ENCODE measurements at regions not wholly inside any gene's neighbourhood (a gene's known extent, or its start where the extent isn't known, plus 50 kb on each side); places are given as distances from the start of the nearest gene placed in this dataset.

DNA sequence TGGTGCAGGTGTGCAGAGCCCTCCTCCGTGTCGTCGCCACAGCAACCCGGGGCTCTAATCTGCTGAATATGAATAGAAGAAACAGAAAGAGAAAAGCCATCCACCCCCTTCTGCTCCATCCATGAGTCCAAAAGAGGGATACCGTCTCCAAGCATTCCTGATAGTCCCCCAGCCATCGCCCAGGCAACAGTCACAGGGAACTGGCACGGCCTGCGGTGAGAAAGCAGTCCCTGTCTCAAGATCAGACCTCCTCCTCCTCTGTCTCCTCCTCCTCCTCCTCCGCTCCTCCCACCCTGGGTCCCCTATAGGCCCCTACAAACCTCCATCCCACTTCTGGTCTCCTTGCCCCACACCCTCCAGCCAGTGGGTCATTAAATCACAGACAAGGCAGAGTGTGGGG, 308.1 kb upstream of the MPDZ start:
- peak; percentile 77 for DNase-seq

DNA sequence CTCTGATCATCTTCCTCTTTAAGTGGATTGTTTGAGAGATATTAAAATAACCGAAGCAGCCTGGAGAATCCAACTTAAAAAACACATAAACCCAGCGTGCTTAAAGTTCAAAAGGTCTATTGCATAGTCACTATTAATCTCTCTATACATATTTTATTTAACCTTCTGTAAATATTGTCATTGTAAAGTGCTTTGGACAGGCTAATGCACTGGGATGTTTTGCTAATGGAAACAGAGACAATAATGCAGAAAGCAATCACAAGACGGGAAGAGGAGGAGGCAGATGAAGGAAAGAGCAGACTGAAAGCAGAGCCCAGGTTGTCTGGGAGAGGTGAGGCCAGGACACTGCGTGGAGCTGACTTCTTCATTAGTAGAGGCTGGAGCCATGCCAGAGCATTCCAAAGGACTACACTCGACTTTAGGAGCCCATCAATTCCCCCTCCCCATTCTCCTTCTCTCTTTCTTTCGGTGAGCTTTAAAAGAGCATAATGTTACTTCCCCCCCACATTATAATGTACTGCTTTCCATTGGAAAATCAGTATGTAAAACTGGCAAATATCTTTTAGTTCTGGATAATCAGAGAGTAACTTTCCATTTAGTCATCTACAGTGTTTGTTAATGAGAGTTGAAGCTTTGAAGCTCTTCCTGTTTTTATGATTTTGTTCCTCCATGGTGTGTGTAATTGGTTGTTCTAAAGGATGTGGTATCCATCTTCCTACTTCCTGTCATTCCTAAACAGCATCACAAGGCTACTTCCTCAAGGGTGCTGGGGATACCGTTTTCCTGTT, 307.3 kb upstream of the MPDZ start:
- peak; percentile 68 for DNase-seq

DNA sequence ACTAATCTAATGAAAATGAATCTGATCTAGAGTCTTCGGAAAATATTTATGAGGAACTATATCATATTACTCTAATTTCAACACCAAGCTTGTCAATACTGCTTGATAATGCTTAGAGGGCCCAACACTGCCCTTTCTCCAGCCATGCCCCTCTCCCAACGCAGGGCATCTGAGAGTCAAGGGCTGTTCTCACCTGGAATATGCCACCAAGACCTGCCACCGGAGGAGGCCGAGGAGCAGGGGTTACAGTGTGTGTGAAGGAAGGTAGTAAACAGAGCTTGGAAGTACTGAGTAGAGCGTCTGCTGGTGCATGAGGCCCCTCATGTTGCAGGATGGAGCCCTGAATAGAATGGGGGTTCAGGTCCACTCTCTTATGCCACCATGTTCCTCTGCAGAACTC, 301.3 kb upstream of the MPDZ start:
- no peak for DNase-seq

DNA sequence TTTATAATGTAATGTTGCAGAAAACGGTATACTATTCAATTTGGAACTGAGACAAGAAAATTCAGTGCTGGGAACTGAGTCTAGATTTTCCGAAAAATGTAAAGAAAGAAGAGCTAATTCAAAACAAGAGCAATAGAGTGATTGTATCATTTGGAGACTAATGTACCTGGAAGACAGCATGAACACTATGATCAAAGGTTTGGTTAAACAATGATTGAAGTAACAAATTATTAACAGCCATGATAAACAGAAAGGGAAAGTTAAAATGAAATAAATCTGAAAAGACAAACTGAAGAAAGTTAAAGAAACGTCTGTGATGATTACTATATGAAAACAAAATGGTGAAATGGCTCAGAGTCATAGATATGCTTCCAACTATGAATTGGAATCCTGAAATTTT, 300.6 kb upstream of the MPDZ start:
- DNase-seq = no peak

DNA sequence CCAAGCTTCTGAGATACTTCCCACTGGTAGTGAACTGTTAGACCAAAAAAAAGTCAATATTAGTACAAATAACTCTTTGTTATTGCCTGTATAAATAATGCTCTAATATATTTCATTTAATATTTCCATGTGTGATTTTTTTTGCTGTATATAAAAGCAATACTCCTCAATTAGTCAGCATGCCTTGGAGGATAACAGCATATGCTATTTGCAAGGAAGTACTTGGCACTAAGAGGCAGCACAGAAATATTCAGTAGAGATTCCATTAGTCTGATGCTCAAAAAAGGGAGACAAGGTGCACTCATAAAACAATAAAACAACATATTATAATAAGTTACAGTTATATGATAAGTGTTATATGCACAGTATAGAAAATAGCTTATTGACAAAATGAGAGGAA, 296.6 kb upstream of the MPDZ start:
- no peak for DNase-seq

DNA sequence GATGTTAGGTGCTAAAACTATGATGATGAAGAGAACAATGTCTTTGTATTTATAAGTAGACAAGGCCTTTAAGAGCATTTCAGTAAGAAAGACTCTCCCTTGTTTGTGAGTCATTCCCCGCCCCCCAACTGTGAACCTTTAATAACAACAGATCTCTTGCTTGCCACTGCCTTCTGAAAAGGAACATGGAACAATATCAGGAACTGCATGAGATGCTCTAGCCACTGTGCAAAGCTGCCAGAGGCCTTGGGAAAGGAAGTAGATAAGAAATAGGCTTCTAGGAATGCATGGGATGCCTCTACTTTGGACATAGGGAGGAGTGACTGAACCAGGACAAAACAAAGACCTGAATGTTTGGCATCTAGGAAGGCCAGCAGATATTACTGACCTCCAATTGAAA, 296.1 kb upstream of the MPDZ start:
- DNase-seq = no peak

DNA sequence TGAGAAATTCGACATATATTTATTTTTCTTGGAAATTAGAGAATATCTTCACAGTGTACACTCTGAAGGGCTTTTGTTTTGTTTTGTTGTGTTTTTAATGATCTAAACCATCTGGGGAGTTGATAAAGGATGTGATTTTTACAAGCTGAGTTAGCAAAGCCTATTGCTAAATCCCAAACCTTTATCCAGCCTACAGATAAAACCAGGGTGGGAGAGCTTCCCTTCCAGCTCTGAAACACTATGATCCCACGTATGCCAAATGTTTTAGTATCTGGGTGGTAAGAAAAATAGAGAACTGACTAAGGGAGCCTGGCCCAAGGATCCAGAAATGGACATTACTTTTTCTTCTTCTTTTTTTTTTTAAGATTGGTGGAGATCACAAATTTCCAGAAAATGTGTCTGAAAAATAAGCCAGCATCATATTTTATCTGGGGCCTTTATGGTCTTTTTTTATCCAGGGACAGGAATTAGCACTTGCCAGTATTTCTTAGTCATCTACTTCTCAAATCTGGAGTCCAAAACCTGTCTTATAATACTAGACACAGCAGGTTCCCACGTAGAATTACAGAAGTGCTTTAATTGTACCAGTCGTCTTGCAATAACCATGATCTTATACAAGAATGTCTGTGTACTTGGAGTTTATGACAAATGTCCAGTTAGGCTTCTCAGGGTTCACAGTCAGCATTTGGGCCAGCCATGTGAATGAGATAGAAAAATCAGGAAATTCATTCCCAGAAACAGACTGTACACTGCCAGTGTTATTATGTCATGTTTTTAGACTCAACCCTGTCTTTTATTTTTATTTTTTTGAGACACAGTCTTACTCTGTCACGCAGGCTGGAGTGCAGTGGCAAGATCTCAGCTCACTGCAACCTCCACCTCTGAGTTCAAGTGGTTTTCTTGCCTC, 290.8 kb upstream of the MPDZ start:
- DNase-seq = no peak

DNA sequence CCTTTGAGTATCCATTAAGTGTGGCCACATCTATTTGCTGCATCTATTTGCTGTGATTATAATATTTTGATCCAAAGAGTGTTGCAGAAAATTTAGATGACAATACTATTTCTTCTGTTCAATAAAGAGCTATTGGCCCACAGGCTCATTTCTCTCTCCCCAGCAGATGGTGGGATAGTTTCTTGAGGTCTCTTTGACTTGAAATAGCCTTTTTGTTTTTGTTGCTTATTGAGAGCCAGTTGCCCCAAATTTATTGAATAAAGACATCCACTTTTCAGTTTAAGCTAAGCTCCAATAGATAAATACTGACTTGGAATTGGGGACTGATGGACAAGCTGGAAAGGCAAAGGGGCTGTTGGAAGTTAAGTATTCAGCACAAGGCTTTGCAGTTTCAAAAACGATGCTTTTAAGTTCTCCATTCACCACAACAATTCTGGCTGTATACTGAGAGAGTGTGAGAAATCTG, 290.1 kb upstream of the MPDZ start:
- DNase-seq = peak; percentile 40

DNA sequence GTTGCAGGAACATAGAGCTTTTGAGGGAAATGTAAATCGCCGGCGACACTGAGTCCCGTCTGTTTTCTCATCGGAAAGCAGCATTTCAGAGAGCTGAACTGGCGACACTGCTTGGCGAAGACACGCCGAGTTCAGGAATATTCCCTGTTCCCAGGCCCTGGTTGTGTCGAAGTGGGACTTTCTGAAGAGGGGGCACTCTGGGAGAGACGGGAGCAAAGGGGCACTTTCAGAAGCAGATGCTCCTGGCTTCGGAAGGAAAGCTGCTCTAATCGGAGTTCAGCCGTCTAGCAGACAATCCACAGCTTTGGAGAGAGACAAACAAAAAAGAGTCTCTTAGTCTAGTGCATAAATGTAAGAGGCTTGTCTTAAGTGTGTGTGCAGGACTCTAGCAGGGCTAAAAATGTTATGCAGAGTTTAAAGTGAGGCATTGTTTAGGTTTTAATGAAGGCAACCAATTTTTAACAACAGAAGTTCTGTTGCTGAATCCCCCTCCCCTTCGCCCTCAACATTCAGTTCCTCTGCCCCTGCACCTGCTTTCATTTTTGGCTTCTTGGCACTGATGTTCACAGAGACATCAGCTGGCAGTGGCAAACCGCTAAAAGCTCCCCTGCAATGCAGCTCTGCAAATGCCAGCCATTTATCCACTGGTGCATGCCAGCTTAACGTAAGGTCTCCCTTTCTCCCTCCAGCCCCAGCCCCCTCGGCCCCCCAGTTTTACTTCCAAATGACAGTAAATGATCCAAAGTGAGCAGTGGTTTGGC, 289.5 kb upstream of the MPDZ start:
- peak; percentile 86 for DNase-seq

DNA sequence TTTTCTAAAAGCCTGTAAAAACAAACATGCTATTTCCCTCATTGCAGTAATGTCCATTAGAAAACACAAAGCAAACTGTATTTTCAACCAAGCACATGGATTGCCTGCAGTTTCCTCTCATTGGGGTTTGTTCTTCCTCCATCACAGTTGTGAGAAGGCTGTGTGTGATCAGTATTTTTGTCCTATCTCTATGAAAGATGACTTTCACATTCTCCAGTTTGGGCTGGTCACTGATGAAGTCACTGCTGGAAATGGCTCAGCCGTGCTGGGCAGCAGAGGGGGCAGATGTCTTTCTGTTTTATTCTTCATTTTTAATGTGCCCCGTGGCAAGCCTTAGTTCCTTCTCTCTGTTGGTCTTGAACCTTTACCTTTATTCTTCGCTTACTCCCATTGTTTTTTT, 288.9 kb upstream of the MPDZ start:
- DNase-seq = peak; percentile 61

DNA sequence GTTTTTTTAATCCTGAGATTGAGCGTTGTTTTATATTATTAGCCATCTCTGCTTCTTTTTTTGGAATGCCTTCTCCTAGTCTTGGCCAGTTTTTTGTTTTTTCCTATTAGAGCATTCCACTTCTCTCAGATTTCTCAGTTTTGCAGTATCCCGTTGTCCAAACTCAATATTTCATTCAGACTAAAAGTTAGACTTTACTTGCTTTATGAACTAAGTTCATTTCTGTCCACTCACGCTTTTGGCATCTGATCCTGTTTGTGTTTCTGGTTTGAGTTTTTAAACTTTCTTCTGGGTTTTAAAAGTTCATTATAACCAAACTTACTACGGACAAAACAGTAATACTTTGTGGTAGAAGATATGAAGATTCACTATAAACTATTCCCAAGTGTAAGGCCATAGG, 288.3 kb upstream of the MPDZ start:
- no peak for DNase-seq

DNA sequence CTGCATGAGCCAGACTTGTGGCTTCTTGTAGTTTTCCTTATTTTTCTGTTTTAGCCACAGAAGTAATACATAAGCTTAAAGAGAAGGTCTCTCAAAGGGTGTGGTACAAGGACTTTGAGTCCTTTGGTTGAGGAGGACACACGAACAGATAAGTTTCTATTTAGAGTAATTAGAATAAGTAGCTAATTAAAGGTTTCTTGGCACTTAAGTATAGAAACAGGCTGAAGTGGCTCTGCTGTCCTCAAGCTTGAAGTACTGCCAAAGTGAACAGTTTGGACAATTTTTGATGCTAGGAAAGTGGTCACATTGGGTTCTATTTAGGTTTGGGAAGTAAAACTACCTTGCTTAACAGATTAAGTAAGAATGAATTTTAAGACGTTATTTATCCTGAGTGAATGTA, 278.3 kb upstream of the MPDZ start:
- DNase-seq = peak; percentile 20

DNA sequence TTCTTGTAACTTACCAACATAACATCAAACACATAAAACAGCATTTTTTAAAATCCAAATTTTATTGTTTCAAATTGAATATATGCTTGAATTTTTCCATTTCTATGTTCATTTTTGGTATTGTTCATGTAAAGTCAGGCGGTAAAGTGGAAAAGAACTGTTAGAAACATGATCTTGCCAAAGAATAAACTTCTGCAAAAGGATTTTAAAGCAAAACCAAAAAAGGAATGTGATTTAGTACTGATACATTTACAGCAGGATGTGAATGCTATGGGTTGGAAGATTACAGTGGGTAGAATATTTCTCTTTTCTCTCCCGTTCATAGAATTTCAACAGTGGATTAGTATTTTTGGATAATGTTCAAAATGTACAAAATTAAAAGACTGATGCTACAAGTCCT, 277.2 kb upstream of the MPDZ start:
- peak; percentile 16 for DNase-seq

DNA sequence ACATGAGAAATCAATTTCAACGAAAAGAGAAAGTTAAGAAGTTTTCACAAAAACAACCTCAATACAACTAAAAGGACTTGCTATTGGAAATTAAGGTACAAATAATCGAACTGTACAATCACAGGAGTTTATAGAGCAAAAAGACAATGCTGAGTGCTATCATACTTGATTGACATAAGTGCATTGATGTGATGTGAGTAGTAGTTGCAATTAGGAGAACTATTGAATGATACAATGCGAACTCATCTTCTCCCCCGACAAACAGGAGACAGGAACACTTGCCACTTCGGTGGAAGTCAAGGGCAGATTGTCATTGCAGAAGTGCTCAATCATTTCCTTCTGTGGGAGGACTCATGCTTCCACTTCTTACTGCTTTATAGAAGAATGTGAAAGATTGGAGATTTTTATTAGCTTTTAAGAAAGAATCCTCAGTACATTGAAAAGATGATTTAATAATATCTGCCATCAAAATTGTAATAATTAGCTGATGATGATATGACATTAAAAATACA, 276.6 kb upstream of the MPDZ start:
- peak; percentile 85 for DNase-seq

DNA sequence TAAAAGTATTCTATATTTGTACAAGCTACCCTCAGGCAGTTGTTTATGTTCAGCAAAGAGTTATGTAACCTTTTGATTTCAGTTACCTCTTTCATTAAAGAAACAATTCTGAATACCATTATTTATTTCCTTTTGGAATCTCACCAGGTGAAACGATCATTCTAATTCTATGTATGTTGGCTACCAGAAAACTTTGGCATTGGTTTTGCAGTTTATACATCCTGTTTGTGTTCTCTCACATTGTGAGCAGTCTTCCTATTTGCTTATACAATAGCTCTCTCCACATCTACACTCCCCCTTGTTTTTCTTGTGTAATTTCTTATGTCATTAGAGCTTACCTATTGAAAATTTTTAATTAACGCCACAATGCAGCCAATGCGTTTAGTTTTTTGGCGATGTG, 276.0 kb upstream of the MPDZ start:
- DNase-seq = peak; percentile 82

DNA sequence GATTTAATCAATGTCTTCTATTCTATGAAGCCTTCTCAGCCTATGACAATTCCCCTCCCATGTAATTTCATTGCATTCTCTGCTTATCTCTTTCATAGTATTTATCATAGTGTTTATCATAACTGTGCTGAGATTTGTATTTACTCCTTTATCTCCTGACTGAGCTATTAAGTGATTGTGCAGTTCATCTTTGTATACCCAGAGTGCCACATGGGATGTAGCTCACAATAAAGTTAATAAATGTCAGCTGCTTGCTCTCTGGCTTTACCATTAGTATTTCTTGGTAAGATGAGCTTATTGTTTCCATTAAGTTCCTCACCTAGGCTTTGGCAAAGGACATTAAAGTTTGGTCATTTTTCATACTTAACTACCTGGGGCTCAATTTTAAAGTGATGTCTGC, 275.1 kb upstream of the MPDZ start:
- DNase-seq = peak; percentile 68

DNA sequence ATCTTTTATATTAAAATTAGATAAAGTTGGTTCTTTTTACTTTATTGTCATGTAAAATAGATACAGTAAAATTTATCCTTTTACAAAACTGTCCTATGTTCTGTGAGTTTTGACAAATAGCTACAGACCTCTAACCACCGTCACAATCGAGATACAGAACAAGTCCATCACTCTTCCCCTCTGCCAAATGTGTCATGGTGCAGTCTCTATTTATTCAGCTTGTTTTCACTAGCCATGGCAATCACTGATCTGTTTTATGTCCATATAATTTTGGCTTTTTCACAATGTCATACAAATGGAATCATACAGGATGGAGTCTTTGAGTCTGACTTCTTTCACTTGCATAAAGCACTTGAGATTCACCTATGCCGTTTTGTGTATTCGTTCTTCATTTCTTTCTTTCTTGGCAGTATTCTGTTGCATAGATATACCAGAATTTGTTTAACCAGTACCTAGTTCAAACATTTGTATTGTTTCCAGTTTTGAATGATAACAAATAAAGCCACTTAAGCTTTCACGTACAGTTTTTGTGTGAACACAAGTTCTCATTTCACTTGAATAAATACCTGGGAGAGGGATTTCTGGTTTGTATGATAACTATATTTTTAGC, 273.2 kb upstream of the MPDZ start:
- peak; percentile 98 for DNase-seq

DNA sequence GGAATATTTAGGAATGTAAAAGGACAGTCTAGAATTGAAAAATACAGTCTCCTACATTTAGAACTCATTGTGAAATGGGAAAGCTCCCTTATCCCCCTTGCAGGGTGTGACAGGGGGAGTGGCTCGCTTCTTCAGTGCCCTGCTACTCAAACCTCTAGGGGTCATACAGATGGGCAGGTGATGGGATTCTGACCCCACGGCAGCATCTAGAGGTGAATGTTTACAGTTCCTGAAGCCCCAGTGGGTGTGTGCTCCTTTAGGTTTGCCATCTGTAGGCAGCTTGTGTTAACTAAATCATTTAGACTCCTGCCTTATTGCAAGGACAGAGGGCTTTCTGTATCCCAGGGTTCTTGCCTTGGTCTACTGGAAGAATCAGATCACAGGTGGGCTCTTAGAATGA, 271.0 kb upstream of the MPDZ start:
- DNase-seq = peak; percentile 39

DNA sequence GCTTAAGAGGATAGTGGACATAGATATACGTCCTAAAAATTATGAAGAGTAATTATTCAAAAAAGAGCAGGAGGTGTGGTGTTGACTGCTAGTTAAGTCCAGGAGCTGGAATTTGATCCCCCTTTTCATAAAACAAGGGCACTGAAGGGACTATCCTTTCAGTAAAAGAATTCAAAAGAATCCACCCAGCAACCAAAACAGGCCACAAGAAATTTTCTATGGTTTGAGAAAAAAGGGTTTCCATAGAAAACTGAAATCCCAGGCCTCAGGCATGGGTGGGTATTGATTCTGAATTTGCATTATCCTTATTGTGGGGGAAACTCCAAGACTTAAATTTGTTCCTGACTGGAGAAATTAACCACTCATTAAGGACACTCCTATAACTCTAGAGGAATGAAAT, 269.0 kb upstream of the MPDZ start:
- DNase-seq = no peak

DNA sequence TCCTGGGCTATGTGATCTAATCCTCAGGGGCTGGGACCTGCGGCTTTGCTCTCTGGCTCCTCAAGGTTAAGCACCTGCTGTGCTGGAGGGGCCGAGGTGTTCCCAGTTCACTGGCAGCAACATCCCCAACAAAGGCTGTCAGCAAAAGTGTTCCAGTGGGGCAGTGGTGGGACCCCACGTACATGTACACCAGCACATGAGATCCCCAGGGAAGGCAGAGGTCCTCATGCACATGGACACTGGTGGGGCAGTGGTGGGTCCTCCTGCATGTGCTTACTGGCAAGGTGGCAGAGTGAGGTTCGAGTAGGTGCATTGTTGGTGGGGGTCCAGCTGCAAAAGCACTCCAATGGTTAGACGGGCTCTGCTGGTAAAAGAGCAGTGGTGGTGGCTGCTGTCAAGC, 255.6 kb upstream of the MPDZ start:
- no peak for DNase-seq

DNA sequence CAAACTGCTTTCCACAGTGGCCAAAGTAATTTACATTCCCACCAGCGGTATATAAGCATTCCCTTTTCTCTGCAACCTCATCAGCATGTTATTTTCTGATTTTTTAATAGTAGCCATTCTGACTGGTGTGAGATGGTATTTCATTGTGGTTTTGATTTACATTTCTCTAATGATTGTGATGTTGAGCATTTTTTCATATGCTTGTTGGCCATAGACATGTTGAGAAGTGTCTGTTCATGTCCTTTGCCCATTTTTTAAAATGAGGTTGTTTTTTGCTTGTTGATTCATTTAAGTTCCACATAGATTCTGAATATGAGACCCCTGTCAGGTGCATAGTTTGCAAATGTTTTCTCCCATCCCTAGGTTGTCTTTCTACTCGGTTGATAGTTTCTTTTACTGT, 254.5 kb upstream of the MPDZ start:
- DNase-seq = no peak

DNA sequence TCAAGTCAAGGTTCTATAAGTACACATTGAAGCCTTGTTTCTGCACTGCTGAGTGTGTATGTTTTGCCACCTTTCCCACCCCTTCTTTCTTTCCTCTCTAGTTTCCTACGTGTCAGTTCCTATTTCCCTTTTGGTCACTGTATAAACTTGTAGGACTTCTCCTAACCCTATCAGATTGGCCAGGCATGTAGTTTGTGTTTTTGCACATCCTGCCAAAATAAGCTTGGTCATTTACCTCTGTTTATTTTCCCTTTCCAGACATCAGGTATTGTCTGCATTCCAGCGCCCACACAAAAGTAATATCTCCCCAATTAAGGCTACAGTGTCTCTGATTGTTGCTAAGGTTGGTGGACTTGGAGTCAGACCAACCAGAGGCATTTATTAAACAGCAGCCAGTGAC, 252.9 kb upstream of the MPDZ start:
- DNase-seq = no peak

All from NCI-H748 treated with DMSO at 0.1 percent for 48 hours (cell line).